MM.1S (cell line): ENCODE measurements at regions not wholly inside any gene's neighbourhood (a gene's known extent, or its start where the extent isn't known, plus 50 kb on each side); places are given as distances from the start of the nearest gene placed in this dataset.

Experiments used
- CTCF ChIP-seq: fragments of 300-600 bp; sonication (generic); IDR thresholded peaks from 2 replicates; pipeline ENCODE4 v1.5.1; 2016; ENCODE audit warnings: antibody characterized with exemption, low read length, mixed read lengths
- EZH2 ChIP-seq: fragments of 300-600 bp; sonication (generic); optimal IDR thresholded peaks from 2 replicates; pipeline ENCODE3; 2017; ENCODE audit warnings: low read depth, mild to moderate bottlenecking, antibody characterized with exemption, low read length, mixed read lengths
- EZH2phosphoT487 ChIP-seq: fragments of 300-600 bp; sonication (generic); IDR thresholded peaks from 2 replicates; pipeline ENCODE4 v1.6.1; 2018; ENCODE audit warnings: antibody characterized with exemption, low read length

GRCh38 chr14:98237939-98238338, 1034.1 kb downstream of the BCL11B start:
- TF ChIP-seq EZH2phosphoT487 (no peak), EZH2 (no peak), CTCF (no peak)
